HEK293 (cell line): ENCODE measurements at regions not wholly inside any gene's neighbourhood (a gene's known extent, or its start where the extent isn't known, plus 50 kb on each side); places are given as distances from the start of the nearest gene placed in this dataset.

ENCODE experiments used
- EGR2 ChIP-seq: fragments of 450-650 bp; formaldehyde crosslinking; IDR thresholded peaks from 2 replicates; pipeline ENCODE4 v1.5.1; 2016; ENCODE audit warnings: low read depth, missing biosample characterization, missing genetic modification characterization
- MZF1 ChIP-seq: fragments of 450-650 bp; formaldehyde crosslinking; IDR thresholded peaks from 2 replicates; pipeline ENCODE4 v1.5.1; 2017; ENCODE audit warnings: missing biosample characterization, missing genetic modification characterization, borderline replicate concordance
- WT1 ChIP-seq: fragments of 450-650 bp; formaldehyde crosslinking; IDR thresholded peaks from 2 replicates; pipeline ENCODE4 v1.5.1; 2016; ENCODE audit warnings: missing biosample characterization, missing genetic modification characterization
- YY2 ChIP-seq: fragments of 450-650 bp; formaldehyde crosslinking; IDR thresholded peaks from 2 replicates; pipeline ENCODE4 v1.5.1; 2016; ENCODE audit warnings: missing biosample characterization, missing genetic modification characterization
- ZNF596 ChIP-seq: fragments of 450-650 bp; IDR thresholded peaks from 2 replicates; pipeline ENCODE4 v1.5.0; 2018; ENCODE audit warnings: missing biosample characterization, mild to moderate bottlenecking, missing genetic modification characterization, moderate library complexity

GRCh38 chr6:140858381-140858971 is 1274.2 kb upstream of the GJE1 start:
- TF ChIP-seq MZF1 (no peak), ZNF596 (tag by site-specific recombination) (no peak), EGR2 (no peak), WT1 (tag by site-specific recombination) (no peak), YY2 (tag by site-specific recombination) (no peak)
